Lower leg skin (tissue), 3 donors: ENCODE measurements at regions not wholly inside any gene's neighbourhood (a gene's known extent, or its start where the extent isn't known, plus 50 kb on each side); places are given as distances from the start of the nearest gene placed in this dataset.

Experiments
- CTCF ChIP-seq, 3 donors: fragments of 450-650 bp; IDR thresholded peaks; one replicate each; pipeline ENCODE4 v1.5.1; 2016; ENCODE audit warnings: antibody characterized with exemption in 3 of 3, mild to moderate bottlenecking in 3 of 3, moderate library complexity in 2 of 3
- POLR2A ChIP-seq, 2 donors: fragments of 450-650 bp; IDR thresholded peaks; one replicate each; pipeline ENCODE4 v1.6.1; 2016 to 2017; ENCODE audit warnings: antibody characterized with exemption in 2 of 2, mild to moderate bottlenecking in 1 of 2, moderate library complexity in 1 of 2

- TF ChIP-seq CTCF (IDR thresholded peaks at IDR 0.05) (no peak), POLR2A (IDR thresholded peaks at IDR 0.05) (no peak)
These were observed 145.9 kb downstream of the SATB1 start for GRCh38 chr3:18279226-18279737.
